MM.1S (cell line): ENCODE measurements at regions not wholly inside any gene's neighbourhood (a gene's known extent, or its start where the extent isn't known, plus 50 kb on each side); places are given as distances from the start of the nearest gene placed in this dataset.

Experiments
- DNase-seq: peaks from one replicate; pipeline ENCODE4 v3.0.0-alpha.2; 2015
- H2AFZ ChIP-seq: fragments of 300-600 bp; sonication (generic); 2 replicates; pipeline ENCODE4 v1.6.0; 2016; ENCODE audit warnings: antibody characterized with exemption, low read length
- H3F3A ChIP-seq: fragments of 300-600 bp; sonication (generic); 2 replicates; pipeline ENCODE4 v1.6.1; 2016; ENCODE audit warnings: mild to moderate bottlenecking, antibody characterized with exemption, low read length, moderate library complexity, mixed read lengths; ENCODE audit not compliant: insufficient read depth
- H3K27ac ChIP-seq: fragments of 300-600 bp; sonication (generic); 2 replicates; pipeline ENCODE4 v1.5.1; 2016; ENCODE audit warnings: mild to moderate bottlenecking, low read length
- H3K27me3 ChIP-seq: fragments of 300-600 bp; sonication (generic); replicated peaks from 2 replicates; pipeline ENCODE4 v1.6.0; 2016; ENCODE audit warnings: low read length; ENCODE audit not compliant: insufficient read depth
- H3K36me3 ChIP-seq: fragments of 300-600 bp; sonication (generic); replicated peaks from 2 replicates; pipeline ENCODE4 v1.6.1; 2016; ENCODE audit warnings: mild to moderate bottlenecking, low read length, mixed read lengths; ENCODE audit not compliant: insufficient read depth
- H3K4me1 ChIP-seq: fragments of 300-600 bp; sonication (generic); 2 replicates; pipeline ENCODE4 v1.6.1; 2016; ENCODE audit warnings: low read length, mixed read lengths
- H3K4me2 ChIP-seq: fragments of 300-600 bp; sonication (generic); 2 replicates; pipeline ENCODE4 v1.6.0; 2016; ENCODE audit warnings: low read depth, low read length
- H3K4me3 ChIP-seq: fragments of 300-600 bp; sonication (generic); 2 replicates; pipeline ENCODE4 v1.5.1; 2016; ENCODE audit warnings: low read length, mixed read lengths
- H3K79me2 ChIP-seq: fragments of 300-600 bp; sonication (generic); 2 replicates; pipeline ENCODE4 v1.6.1; 2016; ENCODE audit warnings: mixed run types, low read length, mixed read lengths
- H3K9ac ChIP-seq: fragments of 300-600 bp; sonication (generic); 2 replicates; pipeline ENCODE4 v1.6.1; 2016; ENCODE audit warnings: low read length, mixed read lengths
- H3K9me2 ChIP-seq: fragments of 300-600 bp; sonication (generic); replicated peaks from 2 replicates; pipeline ENCODE4 v1.6.1; 2016; ENCODE audit warnings: mild to moderate bottlenecking, low read length, mixed read lengths; ENCODE audit not compliant: insufficient read depth
- H3K9me3 ChIP-seq: fragments of 300-600 bp; sonication (generic); replicated peaks from 2 replicates; pipeline ENCODE4 v1.6.1; 2016; ENCODE audit warnings: mild to moderate bottlenecking, low read length, mixed read lengths; ENCODE audit not compliant: insufficient read depth
- H4K20me1 ChIP-seq: fragments of 300-600 bp; sonication (generic); 2 replicates; pipeline ENCODE4 v1.6.1; 2016; ENCODE audit warnings: mild to moderate bottlenecking, low read length, moderate library complexity, mixed read lengths; ENCODE audit not compliant: insufficient read depth
- CTCF ChIP-seq: fragments of 300-600 bp; sonication (generic); IDR thresholded peaks from 2 replicates; pipeline ENCODE4 v1.5.1; 2016; ENCODE audit warnings: antibody characterized with exemption, low read length, mixed read lengths
- EZH2 ChIP-seq: fragments of 300-600 bp; sonication (generic); optimal IDR thresholded peaks from 2 replicates; pipeline ENCODE3; 2017; ENCODE audit warnings: low read depth, mild to moderate bottlenecking, antibody characterized with exemption, low read length, mixed read lengths
- EZH2phosphoT487 ChIP-seq: fragments of 300-600 bp; sonication (generic); IDR thresholded peaks from 2 replicates; pipeline ENCODE4 v1.6.1; 2018; ENCODE audit warnings: antibody characterized with exemption, low read length

GRCh38 chr13:105428811-105429210 is 1106.7 kb downstream of the EFNB2 start:
- H2AFZ ChIP-seq = no peak overlapping the region
- H3K27me3 ChIP-seq = no peaks in the 10 kb centered on the region
- H3K4me1 ChIP-seq = no peaks in the 10 kb centered on the region
- no peaks in the 10 kb centered on the region for H4K20me1 ChIP-seq
- no peak overlapping the region for H3K4me3 ChIP-seq
- H3K9ac ChIP-seq = no peak overlapping the region
- no peak for DNase-seq
- H3K4me2 ChIP-seq = no peak overlapping the region
- H3K79me2 ChIP-seq = no peaks in the 10 kb centered on the region
- H3K27ac ChIP-seq = no peak overlapping the region
- H3K36me3 ChIP-seq = no peaks in the 10 kb centered on the region
- no peak for TF ChIP-seq CTCF
- TF ChIP-seq EZH2 = no peak
- no peak for TF ChIP-seq EZH2phosphoT487
- no peaks in the 10 kb centered on the region for H3K9me3 ChIP-seq
- no peaks in the 10 kb centered on the region for H3F3A ChIP-seq
- no peaks in the 10 kb centered on the region for H3K9me2 ChIP-seq

- no peaks in the 10 kb centered on the region for H4K20me1 ChIP-seq
These were observed 1109.0 kb downstream of the EFNB2 start for GRCh38 chr13:105426441-105426840.

GRCh38 chr13:105414639-105415038 is 1120.8 kb downstream of the EFNB2 start:
- no peaks in the 10 kb centered on the region for H3K79me2 ChIP-seq
- no peaks in the 10 kb centered on the region for H3K36me3 ChIP-seq
- H3K27ac ChIP-seq = no peak overlapping the region
- H4K20me1 ChIP-seq = no peaks in the 10 kb centered on the region
- H3K9me2 ChIP-seq = no peaks in the 10 kb centered on the region; the same call in 1 of the 2 replicates
- H3K27me3 ChIP-seq = no peaks in the 10 kb centered on the region
- TF ChIP-seq EZH2 (no peak), EZH2phosphoT487 (no peak), CTCF (no peak)
- H3K9ac ChIP-seq = no peak overlapping the region
- no peak overlapping the region for H2AFZ ChIP-seq
- H3F3A ChIP-seq = no peaks in the 10 kb centered on the region
- H3K4me1 ChIP-seq = no peaks in the 10 kb centered on the region
- H3K9me3 ChIP-seq = no peaks in the 10 kb centered on the region
- no peak overlapping the region for H3K4me2 ChIP-seq
- no peak for DNase-seq
- H3K4me3 ChIP-seq = no peak overlapping the region

More at GRCh38 chr13:105426441-105426840, 1109.0 kb downstream of the EFNB2 start:
- H3K4me1 ChIP-seq = no peaks in the 10 kb centered on the region
- no peak overlapping the region for H3K4me2 ChIP-seq
- H3K9me3 ChIP-seq = no peaks in the 10 kb centered on the region
- H3K9ac ChIP-seq = no peak overlapping the region
- no peaks in the 10 kb centered on the region for H3K27me3 ChIP-seq
- H2AFZ ChIP-seq = no peak overlapping the region
- no peak overlapping the region for H3K27ac ChIP-seq
- H3K9me2 ChIP-seq = no peaks in the 10 kb centered on the region
- H3K36me3 ChIP-seq = no peaks in the 10 kb centered on the region
- TF ChIP-seq EZH2phosphoT487 = no peak
- no peaks in the 10 kb centered on the region for H3F3A ChIP-seq
- no peak for DNase-seq
- no peaks in the 10 kb centered on the region for H3K79me2 ChIP-seq
- H3K4me3 ChIP-seq = no peak overlapping the region

GRCh38 chr13:105412171-105412570 is 1123.3 kb downstream of the EFNB2 start:
- no peaks in the 10 kb centered on the region for H3K27me3 ChIP-seq
- H3K27ac ChIP-seq = no peak overlapping the region
- H3K36me3 ChIP-seq = no peaks in the 10 kb centered on the region
- no peak overlapping the region for H2AFZ ChIP-seq
- no peaks in the 10 kb centered on the region for H3K79me2 ChIP-seq
- no peaks in the 10 kb centered on the region for H3K4me1 ChIP-seq
- TF ChIP-seq CTCF (no peak), EZH2phosphoT487 (no peak), EZH2 (no peak)
- H3K9ac ChIP-seq = no peak overlapping the region
- no peak overlapping the region for H3K4me3 ChIP-seq
- H3K9me2 ChIP-seq = no peaks in the 10 kb centered on the region; the same call in 1 of the 2 replicates
- no peaks in the 10 kb centered on the region for H3K9me3 ChIP-seq
- no peaks in the 10 kb centered on the region for H3F3A ChIP-seq
- no peak for DNase-seq
- no peak overlapping the region for H3K4me2 ChIP-seq
- H4K20me1 ChIP-seq = no peaks in the 10 kb centered on the region
